HL-60 (cell line): ENCODE measurements at regions not wholly inside any gene's neighbourhood (a gene's known extent, or its start where the extent isn't known, plus 50 kb on each side); places are given as distances from the start of the nearest gene placed in this dataset.

Experiments
- DNase-seq, 2 experiments: peaks; one replicate each; pipeline ENCODE4 v3.0.0-alpha.2; 2010 to 2020; ENCODE audit warnings: low read depth in 1 of 2, low spot score in 1 of 2
- H3K27ac ChIP-seq: fragments of 250-450 bp; sonication (Bioruptor Pico); replicated peaks from 2 replicates; pipeline ENCODE4 v1.5.1; 2020; ENCODE audit warnings: mild to moderate bottlenecking, moderate library complexity
- H3K27me3 ChIP-seq: fragments of 250-450 bp; sonication (Bioruptor Pico); 2 replicates; pipeline ENCODE4 v1.5.1; 2021; ENCODE audit warnings: mild to moderate bottlenecking, moderate library complexity; ENCODE audit not compliant: insufficient read depth, poor library complexity, severe bottlenecking
- H3K4me3 ChIP-seq: replicated peaks from 2 replicates; pipeline ENCODE4 v1.5.1; 2011; ENCODE audit warnings: mild to moderate bottlenecking, control low read depth, low read length; ENCODE audit not compliant: insufficient read depth
- GABPA ChIP-seq: IDR thresholded peaks from 2 replicates; pipeline ENCODE4 v1.6.1; 2012; ENCODE audit warnings: low read depth
- POLR2AphosphoS5 ChIP-seq: IDR thresholded peaks from 2 replicates; pipeline ENCODE4 v1.6.1; 2012; ENCODE audit warnings: low read depth
- SPI1 ChIP-seq: IDR thresholded peaks from 2 replicates; pipeline ENCODE4 v1.6.1; 2012; ENCODE audit warnings: low read depth, mild to moderate bottlenecking, borderline replicate concordance
- TF ChIP-seq, protein P1 (sequence below): IDR thresholded peaks from 2 replicates; pipeline ENCODE4 v1.6.1; 2012; ENCODE audit warnings: low read depth; ENCODE audit not compliant: insufficient replicate concordance
- TF ChIP-seq, protein P2 (sequence below): IDR thresholded peaks from one replicate; pipeline ENCODE4 v1.5.1; 2011; ENCODE audit warnings: low read length, control low read depth, inconsistent platforms; ENCODE audit not compliant: insufficient read depth

DNA sequence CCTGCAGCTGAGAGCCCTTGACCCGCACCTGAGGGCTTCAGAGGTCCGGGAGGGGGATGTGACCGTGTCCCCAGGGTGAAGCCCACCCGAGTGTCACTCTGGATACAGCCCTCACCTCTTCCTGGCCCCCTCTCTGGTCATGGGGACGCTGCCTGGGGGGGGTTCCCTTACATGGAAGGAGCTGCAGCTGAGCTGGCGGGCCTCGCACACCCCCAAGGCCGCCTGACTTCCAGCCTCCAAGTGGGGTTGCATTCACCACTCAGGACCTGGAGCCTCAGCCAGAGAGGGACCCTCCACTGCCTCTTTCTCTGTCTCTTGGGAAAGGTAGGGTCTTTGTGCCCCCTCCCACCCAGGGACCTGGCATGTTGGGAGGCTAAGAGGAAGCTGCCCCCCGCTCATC is 284.6 kb downstream of the SEC14L1 start:
- Histone ChIP-seq H3K4me3 (no peak overlapping the region), H3K27me3 (no peaks in the 10 kb centered on the region), H3K27ac (no peak overlapping the region)
- DNase-seq: no peak
- TF ChIP-seq, protein P1, sequence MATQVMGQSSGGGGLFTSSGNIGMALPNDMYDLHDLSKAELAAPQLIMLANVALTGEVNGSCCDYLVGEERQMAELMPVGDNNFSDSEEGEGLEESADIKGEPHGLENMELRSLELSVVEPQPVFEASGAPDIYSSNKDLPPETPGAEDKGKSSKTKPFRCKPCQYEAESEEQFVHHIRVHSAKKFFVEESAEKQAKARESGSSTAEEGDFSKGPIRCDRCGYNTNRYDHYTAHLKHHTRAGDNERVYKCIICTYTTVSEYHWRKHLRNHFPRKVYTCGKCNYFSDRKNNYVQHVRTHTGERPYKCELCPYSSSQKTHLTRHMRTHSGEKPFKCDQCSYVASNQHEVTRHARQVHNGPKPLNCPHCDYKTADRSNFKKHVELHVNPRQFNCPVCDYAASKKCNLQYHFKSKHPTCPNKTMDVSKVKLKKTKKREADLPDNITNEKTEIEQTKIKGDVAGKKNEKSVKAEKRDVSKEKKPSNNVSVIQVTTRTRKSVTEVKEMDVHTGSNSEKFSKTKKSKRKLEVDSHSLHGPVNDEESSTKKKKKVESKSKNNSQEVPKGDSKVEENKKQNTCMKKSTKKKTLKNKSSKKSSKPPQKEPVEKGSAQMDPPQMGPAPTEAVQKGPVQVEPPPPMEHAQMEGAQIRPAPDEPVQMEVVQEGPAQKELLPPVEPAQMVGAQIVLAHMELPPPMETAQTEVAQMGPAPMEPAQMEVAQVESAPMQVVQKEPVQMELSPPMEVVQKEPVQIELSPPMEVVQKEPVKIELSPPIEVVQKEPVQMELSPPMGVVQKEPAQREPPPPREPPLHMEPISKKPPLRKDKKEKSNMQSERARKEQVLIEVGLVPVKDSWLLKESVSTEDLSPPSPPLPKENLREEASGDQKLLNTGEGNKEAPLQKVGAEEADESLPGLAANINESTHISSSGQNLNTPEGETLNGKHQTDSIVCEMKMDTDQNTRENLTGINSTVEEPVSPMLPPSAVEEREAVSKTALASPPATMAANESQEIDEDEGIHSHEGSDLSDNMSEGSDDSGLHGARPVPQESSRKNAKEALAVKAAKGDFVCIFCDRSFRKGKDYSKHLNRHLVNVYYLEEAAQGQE: no peak
- TF ChIP-seq SPI1 (no peak), POLR2AphosphoS5 (no peak), GABPA (no peak)
- TF ChIP-seq, protein P2, sequence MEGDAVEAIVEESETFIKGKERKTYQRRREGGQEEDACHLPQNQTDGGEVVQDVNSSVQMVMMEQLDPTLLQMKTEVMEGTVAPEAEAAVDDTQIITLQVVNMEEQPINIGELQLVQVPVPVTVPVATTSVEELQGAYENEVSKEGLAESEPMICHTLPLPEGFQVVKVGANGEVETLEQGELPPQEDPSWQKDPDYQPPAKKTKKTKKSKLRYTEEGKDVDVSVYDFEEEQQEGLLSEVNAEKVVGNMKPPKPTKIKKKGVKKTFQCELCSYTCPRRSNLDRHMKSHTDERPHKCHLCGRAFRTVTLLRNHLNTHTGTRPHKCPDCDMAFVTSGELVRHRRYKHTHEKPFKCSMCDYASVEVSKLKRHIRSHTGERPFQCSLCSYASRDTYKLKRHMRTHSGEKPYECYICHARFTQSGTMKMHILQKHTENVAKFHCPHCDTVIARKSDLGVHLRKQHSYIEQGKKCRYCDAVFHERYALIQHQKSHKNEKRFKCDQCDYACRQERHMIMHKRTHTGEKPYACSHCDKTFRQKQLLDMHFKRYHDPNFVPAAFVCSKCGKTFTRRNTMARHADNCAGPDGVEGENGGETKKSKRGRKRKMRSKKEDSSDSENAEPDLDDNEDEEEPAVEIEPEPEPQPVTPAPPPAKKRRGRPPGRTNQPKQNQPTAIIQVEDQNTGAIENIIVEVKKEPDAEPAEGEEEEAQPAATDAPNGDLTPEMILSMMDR: no peak

- TF ChIP-seq, protein P1: no peak
- TF ChIP-seq, protein P2: no peak
- DNase-seq: no peak
- Histone ChIP-seq H3K27ac (no peak overlapping the region), H3K4me3 (no peak overlapping the region), H3K27me3 (no peaks in the 10 kb centered on the region)
Observed at GRCh38 chr17:77425791-77426641, 285.2 kb downstream of the SEC14L1 start.

GRCh38 chr17:77426676-77427386 is 286.1 kb downstream of the SEC14L1 start:
- no peak for DNase-seq
- H3K4me3 ChIP-seq: no peak overlapping the region
- H3K27me3 ChIP-seq: no peaks in the 10 kb centered on the region
- no peak for TF ChIP-seq GABPA
- TF ChIP-seq POLR2AphosphoS5: no peak
- TF ChIP-seq, protein P2: no peak
- no peak for TF ChIP-seq SPI1
- TF ChIP-seq, protein P1: no peak
- H3K27ac ChIP-seq: no peak overlapping the region
